Activated CD8-positive, alpha-beta T cell treated with anti-CD3 and anti-CD28 coated beads for 36 hours (primary cell): ENCODE measurements at regions not wholly inside any gene's neighbourhood (a gene's known extent, or its start where the extent isn't known, plus 50 kb on each side); places are given as distances from the start of the nearest gene placed in this dataset.

ENCODE experiments used
- ATAC-seq: fragments of 200-7000 bp; cut with Tn5 transposase; one replicate; pipeline ENCODE4 v1.10.0; 2021; ENCODE audit warnings: mild to moderate bottlenecking, moderate library complexity
- CTCF ChIA-PET: fragments of 350-600 bp; sonication (Branson Sonifier 250); formaldehyde crosslinking; loops from one replicate; lab custom pipeline; 2021; ENCODE audit warnings: antibody characterized with exemption; lab: Charles Lee
- POLR2A ChIA-PET: fragments of 350-600 bp; sonication (Branson Sonifier 250); formaldehyde crosslinking; loops from one replicate; lab custom pipeline; 2021; ENCODE audit warnings: antibody characterized with exemption; lab: Charles Lee
- DNase-seq: peaks from one replicate; pipeline ENCODE4 v3.0.0-alpha.2; 2020
- H3K27ac Mint-ChIP-seq: one replicate; pipeline ENCODE4 v1.8.0; 2021; ENCODE audit warnings: mild to moderate bottlenecking, mixed read lengths
- H3K27me3 Mint-ChIP-seq: one replicate; pipeline ENCODE4 v1.8.0; 2021; ENCODE audit warnings: mixed read lengths
- H3K36me3 Mint-ChIP-seq: one replicate; pipeline ENCODE4 v1.8.0; 2021; ENCODE audit warnings: low read depth, mixed read lengths
- H3K4me1 Mint-ChIP-seq: one replicate; pipeline ENCODE4 v1.8.0; 2021; ENCODE audit warnings: low read depth, mixed read lengths
- H3K4me3 Mint-ChIP-seq: one replicate; pipeline ENCODE4 v1.8.0; 2021; ENCODE audit warnings: mild to moderate bottlenecking, moderate library complexity, mixed read lengths
- H3K9me3 Mint-ChIP-seq: one replicate; pipeline ENCODE4 v1.8.0; 2021; ENCODE audit warnings: mixed read lengths
- intact Hi-C: fragments of 100-400 bp; cut with micrococcal nuclease; formaldehyde crosslinking; loops from one replicate; pipeline ENCODE4 v1.10.0; 2022
- TF ChIP-seq, protein P1 (sequence below): fragments of 200-600 bp; IDR thresholded peaks from one replicate; pipeline ENCODE4 v1.8.0; 2022; ENCODE audit warnings: antibody characterized with exemption, mild to moderate bottlenecking

- no peaks in the 10 kb centered on the region for H3K36me3 Mint-ChIP-seq
- no peak overlapping the region for H3K4me3 Mint-ChIP-seq
- no peak for ATAC-seq
- no peaks in the 10 kb centered on the region for H3K4me1 Mint-ChIP-seq
- CTCF ChIA-PET = no interaction called here
- POLR2A ChIA-PET = interaction anchor here (0.6 kb wide), 1 partner anchor 1115 kb away, joined by 3 read pairs; no protein-coding TSS in a partner anchor
- TF ChIP-seq, protein P1, sequence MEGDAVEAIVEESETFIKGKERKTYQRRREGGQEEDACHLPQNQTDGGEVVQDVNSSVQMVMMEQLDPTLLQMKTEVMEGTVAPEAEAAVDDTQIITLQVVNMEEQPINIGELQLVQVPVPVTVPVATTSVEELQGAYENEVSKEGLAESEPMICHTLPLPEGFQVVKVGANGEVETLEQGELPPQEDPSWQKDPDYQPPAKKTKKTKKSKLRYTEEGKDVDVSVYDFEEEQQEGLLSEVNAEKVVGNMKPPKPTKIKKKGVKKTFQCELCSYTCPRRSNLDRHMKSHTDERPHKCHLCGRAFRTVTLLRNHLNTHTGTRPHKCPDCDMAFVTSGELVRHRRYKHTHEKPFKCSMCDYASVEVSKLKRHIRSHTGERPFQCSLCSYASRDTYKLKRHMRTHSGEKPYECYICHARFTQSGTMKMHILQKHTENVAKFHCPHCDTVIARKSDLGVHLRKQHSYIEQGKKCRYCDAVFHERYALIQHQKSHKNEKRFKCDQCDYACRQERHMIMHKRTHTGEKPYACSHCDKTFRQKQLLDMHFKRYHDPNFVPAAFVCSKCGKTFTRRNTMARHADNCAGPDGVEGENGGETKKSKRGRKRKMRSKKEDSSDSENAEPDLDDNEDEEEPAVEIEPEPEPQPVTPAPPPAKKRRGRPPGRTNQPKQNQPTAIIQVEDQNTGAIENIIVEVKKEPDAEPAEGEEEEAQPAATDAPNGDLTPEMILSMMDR = no peak
- no peak overlapping the region for H3K27ac Mint-ChIP-seq
- no peak for DNase-seq
- intact Hi-C loops = no loop called here
- peaks cover 3% of the 10 kb centered on the region for H3K27me3 Mint-ChIP-seq
- no peaks in the 10 kb centered on the region for H3K9me3 Mint-ChIP-seq
Observed at GRCh38 chr16:81149614-81150013, 53.4 kb upstream of the GCSH start.

GRCh38 chr16:81148277-81148676 is 52.1 kb upstream of the GCSH start:
- ATAC-seq (no peak), DNase-seq (no peak)
- Mint-ChIP-seq H3K9me3 (no peaks in the 10 kb centered on the region), H3K4me3 (no peak overlapping the region), H3K27me3 (peaks cover 3% of the 10 kb centered on the region), H3K36me3 (no peaks in the 10 kb centered on the region), H3K27ac (no peak overlapping the region), H3K4me1 (no peaks in the 10 kb centered on the region)
- intact Hi-C loops = no loop called here
- CTCF ChIA-PET = interaction anchor here (0.8 kb wide), 1 partner anchor 57 kb away, joined by 3 read pairs; no protein-coding TSS in a partner anchor
- TF ChIP-seq, protein P1 = no peak
- POLR2A ChIA-PET = no interaction called here
